Right lung (tissue), 2 donors: ENCODE measurements at regions not wholly inside any gene's neighbourhood (a gene's known extent, or its start where the extent isn't known, plus 50 kb on each side); places are given as distances from the start of the nearest gene placed in this dataset.
"Not testable (repeated sequence)": the region's sequence is repeated elsewhere in the genome, so short reads cannot be mapped to it uniquely, and the experiment has no call there.

ENCODE experiments used
- DNase-seq, 2 donors: peaks; one replicate each; pipeline ENCODE4 v3.0.0-alpha.2; 2013

DNA sequence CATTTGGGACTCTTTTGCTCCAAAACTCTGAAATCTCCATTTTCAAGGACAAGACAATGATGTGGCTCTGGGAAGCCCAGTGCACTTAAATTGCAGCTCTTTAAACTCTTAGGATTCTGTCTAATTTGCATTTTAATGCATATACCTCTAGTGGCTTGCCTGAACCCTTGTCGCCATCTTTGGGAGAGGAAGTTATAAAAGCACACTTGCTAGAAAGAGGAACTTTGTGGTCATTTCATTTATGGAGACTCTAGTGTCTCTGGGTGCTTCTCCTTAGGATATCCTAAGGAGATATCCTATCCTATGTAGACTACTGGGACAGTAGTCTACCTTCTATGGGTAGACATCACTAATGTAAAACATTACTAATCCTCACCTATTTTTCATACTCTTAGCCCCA is 77.3 kb upstream of the SLC1A3 start:
- DNase-seq, result no peak

DNA sequence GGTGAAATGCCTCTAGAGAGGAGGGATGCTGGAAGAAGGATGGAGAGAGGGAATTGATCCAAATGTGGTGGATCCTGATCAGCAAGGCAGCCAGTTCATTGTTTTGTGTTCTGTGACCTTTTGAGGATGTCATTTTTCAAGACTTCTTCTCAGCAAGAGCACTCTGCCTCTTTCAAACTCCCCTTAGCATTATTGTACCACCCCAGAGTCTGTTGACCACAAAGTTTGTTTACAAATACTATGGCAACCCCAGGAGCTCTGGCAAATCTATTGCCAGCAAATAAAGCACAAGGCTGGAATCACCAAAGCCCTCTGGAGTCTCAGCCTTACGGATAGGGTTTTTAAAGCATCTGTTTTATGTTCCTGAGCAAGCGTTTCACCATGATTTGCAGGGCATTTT is 76.2 kb upstream of the SLC1A3 start:
- DNase-seq, result no peak

DNA sequence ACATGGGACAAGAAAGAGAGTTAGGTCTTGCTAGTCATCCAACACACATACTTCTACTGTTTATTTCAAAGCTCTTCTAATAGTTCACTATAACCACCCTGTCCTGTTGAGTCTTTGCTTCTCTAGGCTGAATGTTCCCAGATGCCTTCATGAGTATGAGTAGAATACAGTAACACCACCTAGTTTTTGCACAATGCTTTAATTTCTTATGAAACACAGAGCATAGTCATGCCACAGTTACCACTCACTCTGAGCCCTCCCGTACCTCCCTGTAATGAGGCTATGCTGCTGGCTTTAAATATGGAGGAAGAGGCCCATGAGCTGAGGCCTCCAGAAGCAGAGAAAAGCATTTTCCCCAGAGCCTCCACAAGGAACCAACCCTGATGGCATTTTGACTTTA is 75.0 kb upstream of the SLC1A3 start:
- no peak for DNase-seq

DNA sequence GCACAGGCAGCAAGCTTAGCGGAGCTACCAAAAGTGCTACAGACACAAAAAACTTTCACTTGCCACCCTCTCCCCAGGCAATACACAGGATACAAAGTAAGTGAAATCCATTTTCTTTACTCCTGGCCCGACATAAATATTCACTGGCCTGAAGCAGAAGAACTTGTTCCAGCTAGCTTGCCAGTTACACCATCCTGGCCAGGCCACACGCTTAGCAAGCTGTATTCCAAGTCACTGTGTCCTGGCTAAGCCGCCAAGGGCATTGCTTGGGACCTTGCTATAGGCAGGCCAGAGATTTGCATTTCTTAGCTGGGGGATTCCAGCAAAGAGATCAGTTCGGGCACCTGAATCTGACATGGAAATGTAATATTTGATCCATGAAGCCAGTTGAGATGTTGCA is 71.0 kb upstream of the SLC1A3 start:
- no peak for DNase-seq

DNA sequence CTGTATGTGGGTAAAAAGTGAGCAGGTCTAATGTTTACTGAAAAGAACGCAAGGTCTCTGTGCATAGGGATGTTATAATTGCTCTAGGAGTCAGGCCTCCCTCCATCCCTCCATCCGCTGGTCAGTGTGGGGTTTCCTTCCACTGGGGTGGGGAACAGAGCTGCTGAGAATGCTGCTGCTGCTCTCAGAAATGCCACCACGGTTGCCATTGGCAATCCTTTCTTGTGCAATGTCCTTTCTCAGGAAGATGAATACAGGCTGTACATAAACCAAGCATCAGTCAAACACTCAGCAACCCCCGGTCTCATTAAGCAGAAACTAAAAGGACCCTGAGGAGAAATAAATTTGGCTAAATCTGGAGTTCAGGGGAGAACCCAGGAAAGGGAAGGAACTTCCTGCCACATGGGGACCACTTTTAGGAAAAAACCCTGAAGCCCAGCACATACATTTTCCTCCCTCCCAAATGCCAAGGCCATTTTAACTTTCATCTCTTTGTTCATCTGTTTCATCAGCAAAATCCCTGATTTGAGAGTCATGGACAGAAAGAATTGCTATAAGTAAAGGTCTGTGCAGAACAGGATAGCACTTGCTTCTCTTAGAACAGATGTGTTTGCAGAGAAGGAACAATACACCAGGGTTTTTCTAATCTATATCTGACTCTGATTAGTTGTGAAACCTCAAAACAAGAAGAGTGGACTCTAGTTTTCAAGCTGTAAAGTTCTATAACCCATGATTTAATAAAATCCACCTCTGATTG is 70.4 kb upstream of the SLC1A3 start:
- DNase-seq, result no peak

DNA sequence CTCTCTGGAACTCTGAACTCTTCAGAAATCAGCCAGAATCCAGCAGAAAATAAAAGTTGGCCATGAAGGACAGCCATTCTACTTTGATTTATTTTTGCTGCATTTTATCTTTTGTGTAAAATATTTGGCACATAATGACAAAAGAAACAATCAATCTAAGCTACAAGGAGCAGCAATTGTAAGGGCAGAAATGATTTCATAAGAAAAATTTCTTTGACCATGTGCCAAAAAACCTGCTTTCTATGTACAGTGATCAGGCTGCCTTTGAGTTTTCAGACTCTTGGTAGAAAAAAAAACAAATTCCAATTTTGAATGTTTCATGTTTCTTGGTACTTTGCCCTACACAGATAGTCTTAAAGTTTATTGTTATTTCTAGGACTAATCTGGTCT is 69.8 kb upstream of the SLC1A3 start:
- no peak for DNase-seq

DNA sequence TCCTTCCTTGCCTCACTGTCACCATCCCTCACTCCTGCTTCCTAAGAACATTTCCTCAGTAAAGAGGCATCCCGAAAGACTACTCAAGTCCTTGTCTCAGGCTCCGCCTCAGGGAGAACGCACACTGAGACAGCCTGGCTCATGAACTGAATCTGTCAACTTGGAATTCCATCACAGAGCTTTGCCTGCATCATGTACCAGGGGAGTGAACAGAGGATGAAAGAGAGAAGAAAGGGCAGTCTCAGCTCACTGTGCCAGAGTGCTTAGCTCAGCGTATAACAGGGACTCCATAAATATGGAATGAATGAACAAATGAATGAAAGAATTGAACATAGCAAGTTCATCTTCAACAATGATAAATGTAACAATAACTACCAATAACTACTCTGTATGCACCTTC is 68.7 kb upstream of the SLC1A3 start:
- DNase-seq, result no peak

DNA sequence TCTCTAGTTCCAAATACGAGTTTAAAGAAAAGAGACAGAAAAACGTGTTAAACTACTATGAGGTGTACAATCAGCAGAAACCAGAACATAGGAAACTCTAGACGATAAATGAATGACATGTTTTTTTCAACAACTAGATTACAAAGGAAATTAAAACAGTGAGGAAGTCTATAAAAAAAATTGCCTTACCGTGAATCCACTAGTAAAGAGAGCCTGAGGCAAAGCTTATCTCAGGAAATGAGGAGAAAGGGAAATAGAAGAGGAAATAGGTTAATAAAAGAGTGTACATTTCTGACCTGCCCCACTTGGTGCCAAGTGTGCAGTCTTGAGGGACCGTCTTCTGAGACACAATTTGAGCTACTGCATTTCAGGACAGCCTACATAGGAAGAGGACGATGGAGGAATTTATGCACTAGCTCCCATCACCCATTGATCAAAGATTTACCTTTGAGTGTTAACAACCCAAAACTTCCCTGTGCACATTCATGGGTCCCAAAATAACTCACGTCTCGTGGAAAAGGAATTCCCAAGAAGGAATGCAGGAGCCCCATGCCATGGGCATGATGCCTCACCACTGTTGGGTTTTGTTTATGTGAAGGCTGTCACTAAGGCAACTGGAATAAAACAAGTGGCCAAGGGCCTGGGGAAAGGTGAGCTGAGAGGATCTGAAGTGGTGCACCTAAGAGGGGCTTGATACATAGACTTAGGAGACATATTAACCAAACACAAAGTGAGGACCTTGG is 53.6 kb upstream of the SLC1A3 start:
- no peak for DNase-seq

DNA sequence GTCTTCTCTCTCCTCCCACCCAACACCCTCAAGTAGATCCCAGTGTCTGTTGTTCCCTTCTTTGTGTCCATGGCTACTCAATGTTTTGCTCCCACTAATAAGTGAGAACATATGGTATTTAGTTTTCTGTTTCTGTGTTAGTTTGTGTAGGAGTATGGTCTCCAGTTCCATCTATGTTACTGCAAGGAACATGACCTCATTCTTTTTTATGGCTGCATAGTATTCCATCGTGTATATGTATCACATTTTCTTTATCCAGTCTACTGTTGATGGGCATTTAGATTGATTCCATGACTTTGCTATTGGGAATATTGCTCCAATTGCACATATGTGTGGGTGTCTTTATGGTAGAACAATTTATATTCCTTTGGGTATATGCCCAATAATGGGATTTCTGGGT is 51.4 kb upstream of the SLC1A3 start:
- not testable (repeated sequence) for DNase-seq
